ENCODE measurements at regions not wholly inside any gene's neighbourhood (a gene's known extent, or its start where the extent isn't known, plus 50 kb on each side); places are given as distances from the start of the nearest gene placed in this dataset.

- TF ChIP-seq CTCF (IDR thresholded peaks at IDR 0.05; ENCODE audit: low read depth, low read length, missing control alignments), result no peak
- H3K4me3 ChIP-seq (ENCODE audit: low read depth, low read length), result peak overlapping the region; percentile 13; the same call in 1 of the 2 replicates
- no peak for DNase-seq (ENCODE audit: low read depth)
Observed at GRCh38 chr16:85994492-85995490, 95.8 kb downstream of the IRF8 start.

- peak overlapping the region; percentile 13; the same call in 1 of the 2 replicates for H3K4me3 ChIP-seq (ENCODE audit: low read depth, low read length)
- DNase-seq (ENCODE audit: low read depth), result no peak
- TF ChIP-seq CTCF (IDR thresholded peaks at IDR 0.05; ENCODE audit: low read depth, low read length, missing control alignments), result no peak
Observed at GRCh38 chr16:85995541-85996423, 96.8 kb downstream of the IRF8 start.

GRCh38 chr16:85996843-85997242, 97.9 kb downstream of the IRF8 start:
- no peak overlapping the region for H3K4me3 ChIP-seq (ENCODE audit: low read depth, low read length)
- TF ChIP-seq CTCF (IDR thresholded peaks at IDR 0.05; ENCODE audit: low read depth, low read length, missing control alignments), result no peak
- no peak for DNase-seq (ENCODE audit: low read depth)

GRCh38 chr16:85998171-85998867, 99.4 kb downstream of the IRF8 start:
- H3K4me3 ChIP-seq (ENCODE audit: low read depth, low read length), result no peak overlapping the region
- no peak for TF ChIP-seq CTCF (IDR thresholded peaks at IDR 0.05; ENCODE audit: low read depth, low read length, missing control alignments)
- no peak for DNase-seq (ENCODE audit: low read depth)

GRCh38 chr16:85998868-85999729, 100.1 kb downstream of the IRF8 start:
- H3K4me3 ChIP-seq (ENCODE audit: low read depth, low read length), result no peak overlapping the region
- TF ChIP-seq CTCF (IDR thresholded peaks at IDR 0.05; ENCODE audit: low read depth, low read length, missing control alignments), result no peak
- DNase-seq (ENCODE audit: low read depth), result no peak

- DNase-seq (ENCODE audit: low read depth), result no peak
- H3K4me3 ChIP-seq (ENCODE audit: low read depth, low read length), result no peak overlapping the region
- no peak for TF ChIP-seq CTCF (IDR thresholded peaks at IDR 0.05; ENCODE audit: low read depth, low read length, missing control alignments)
Observed at GRCh38 chr16:85999778-86000177, 100.8 kb downstream of the IRF8 start.

Data from GM12864 (cell line).